GM03348 (cell line): ENCODE measurements at regions not wholly inside any gene's neighbourhood (a gene's known extent, or its start where the extent isn't known, plus 50 kb on each side); places are given as distances from the start of the nearest gene placed in this dataset.

Source experiments
- DNase-seq: peaks from one replicate; pipeline ENCODE4 v3.0.0; 2012; ENCODE audit warnings: low spot score

- no peak for DNase-seq
These were observed 63.5 kb upstream of the TTC14 start for GRCh38 chr3:180538493-180538892.

GRCh38 chr3:180543877-180544276 lies 58.1 kb upstream of the TTC14 start:
- DNase-seq = no peak

GRCh38 chr3:180546863-180547262 lies 55.1 kb upstream of the TTC14 start:
- no peak for DNase-seq

DNA sequence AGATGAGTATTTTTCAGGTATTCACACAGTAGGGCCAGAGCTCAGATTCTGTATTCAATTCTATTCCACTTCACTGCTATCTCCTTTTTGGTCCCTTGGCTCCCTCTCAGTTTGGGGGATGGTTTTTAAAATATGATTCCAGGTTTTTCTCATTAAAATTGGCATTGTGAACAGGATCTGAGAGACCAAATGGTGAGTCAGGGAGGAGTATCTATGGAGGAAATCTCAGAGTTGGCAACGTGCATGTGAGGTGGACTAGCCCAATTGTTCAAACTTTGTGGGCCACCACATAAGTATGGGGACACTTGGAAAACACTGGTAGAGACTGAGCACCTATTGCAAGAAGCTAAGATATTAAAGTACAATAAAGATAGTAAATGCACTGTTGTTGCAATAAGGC lies 53.9 kb upstream of the TTC14 start:
- peak; percentile 13 for DNase-seq
